HCT116 (cell line): ENCODE measurements at regions not wholly inside any gene's neighbourhood (a gene's known extent, or its start where the extent isn't known, plus 50 kb on each side); places are given as distances from the start of the nearest gene placed in this dataset.

Source experiments
- ATAC-seq: fragments of 200-7000 bp; cut with Tn5 transposase; 2 replicates; pipeline ENCODE4 v1.9.1; 2020; ENCODE audit warnings: mild to moderate bottlenecking, moderate library complexity
- BruUV-seq: library from RNA; stranded (reverse); fragments of 400-500 nt; replicated peaks from 2 replicates; lab custom pipeline; 2021; lab: Mats Ljungman, UMichigan
- CTCF ChIA-PET: fragments of 300-600 bp; sonication (Branson Sonifier 250); formaldehyde crosslinking; loops from one replicate; lab custom pipeline; 2021; ENCODE audit warnings: antibody characterized with exemption; lab: Charles Lee
- POLR2A ChIA-PET: fragments of 300-600, 350-600 bp; sonication (Branson Sonifier 250); formaldehyde crosslinking; loops from one replicate; lab custom pipeline; 2021; ENCODE audit warnings: antibody characterized with exemption; lab: Charles Lee
- RAD21 ChIA-PET, 2 experiments: fragments of 300-600 bp; sonication (Branson Sonifier 250); formaldehyde crosslinking; loops; one replicate each; lab custom pipeline; 2023; ENCODE audit warnings: low total read pairs in 2 of 2; ENCODE audit not compliant: uncharacterized antibody in 2 of 2, unreplicated experiment in 2 of 2, low non-redundant PET in 1 of 2; lab: Charles Lee
- DNase-seq: peaks from one replicate; pipeline ENCODE4 v3.0.0-alpha.2; 2010; ENCODE audit warnings: low read depth, low spot score
- H2AFZ ChIP-seq: fragments of 200-600 bp; shearing (Covaris generic), sonication (generic); 2 replicates; pipeline ENCODE4 v1.6.1; 2017; ENCODE audit warnings: low read depth, mixed run types, mixed read lengths, antibody characterized with exemption, low read length; ENCODE audit not compliant: poor library complexity, severe bottlenecking
- H3K27ac ChIP-seq: 2 replicates; pipeline ENCODE4 v1.5.1; 2012; ENCODE audit warnings: low read depth, low read length
- H3K27me3 ChIP-seq: fragments of 200-600 bp; sonication (generic); 2 replicates; pipeline ENCODE4 v1.6.1; 2016; ENCODE audit warnings: mixed run types, low read length, mixed read lengths; ENCODE audit not compliant: insufficient read depth
- H3K36me3 ChIP-seq, 2 experiments: fragments of 200-500 bp in 1 of 2; fragments of 200-600 bp in 1 of 2; sonication (Bioruptor generic) in 1 of 2; sonication (generic) in 1 of 2; 2 replicates each; pipeline versions ENCODE4 v1.5.1 to v1.6.1; 2014 to 2016; ENCODE audit warnings: low read length in 2 of 2, inconsistent platforms in 1 of 2, mixed read lengths in 1 of 2, mixed run types in 1 of 2; ENCODE audit not compliant: insufficient read depth in 2 of 2, control insufficient read depth in 1 of 2
- H3K4me1 ChIP-seq, 2 experiments: fragments of 200-600 bp in 1 of 2; sonication (generic) in 1 of 2; 2 replicates each; pipeline versions ENCODE4 v1.5.1 to v1.6.1; 2012 to 2017; ENCODE audit warnings: low read length in 2 of 2, inconsistent platforms in 1 of 2, mild to moderate bottlenecking in 1 of 2, mixed read lengths in 1 of 2, mixed run types in 1 of 2, moderate library complexity in 1 of 2; ENCODE audit not compliant: insufficient read depth in 2 of 2, control insufficient read depth in 1 of 2
- H3K4me2 ChIP-seq: fragments of 200-600 bp; sonication (generic); 2 replicates; pipeline ENCODE4 v1.6.1; 2017; ENCODE audit warnings: mixed run types, low read length, mixed read lengths
- H3K4me3 ChIP-seq, 2 experiments: fragments of 200-600 bp in 1 of 2; sonication (generic) in 1 of 2; replicated peaks in 1 of 2; 2 replicates each; pipeline ENCODE4 v1.5.1; 2011 to 2016; ENCODE audit warnings: low read length in 2 of 2, control low read depth in 1 of 2, low read depth in 1 of 2, mild to moderate bottlenecking in 1 of 2, mixed read lengths in 1 of 2, mixed run types in 1 of 2
- H3K79me2 ChIP-seq: fragments of 200-600 bp; sonication (generic); 2 replicates; pipeline ENCODE4 v1.6.1; 2017; ENCODE audit warnings: mild to moderate bottlenecking, mixed run types, low read length, moderate library complexity, mixed read lengths; ENCODE audit not compliant: insufficient read depth
- H3K9ac ChIP-seq: fragments of 200-600 bp; sonication (generic); 2 replicates; pipeline ENCODE4 v1.6.1; 2016; ENCODE audit warnings: low read length, mixed read lengths
- H3K9me2 ChIP-seq: fragments of 200-600 bp; sonication (generic), shearing (Covaris generic); 2 replicates; pipeline ENCODE4 v1.6.1; 2017; ENCODE audit warnings: mixed run types, mild to moderate bottlenecking, moderate library complexity; ENCODE audit not compliant: insufficient read depth
- H3K9me3 ChIP-seq, 2 experiments: fragments of 200-500 bp in 1 of 2; fragments of 200-600 bp in 1 of 2; sonication (Bioruptor generic) in 1 of 2; sonication (generic) in 1 of 2; 2 replicates each; pipeline ENCODE4 v1.6.1; 2014 to 2017; ENCODE audit warnings: low read length in 2 of 2, mixed read lengths in 2 of 2, inconsistent platforms in 1 of 2, low read depth in 1 of 2, mild to moderate bottlenecking in 1 of 2, mixed run types in 1 of 2, moderate library complexity in 1 of 2; ENCODE audit not compliant: control insufficient read depth in 1 of 2, insufficient read depth in 1 of 2
- H4K20me1 ChIP-seq: fragments of 200-600 bp; sonication (generic), shearing (Covaris generic); 2 replicates; pipeline ENCODE4 v1.6.1; 2017; ENCODE audit warnings: mixed run types, mild to moderate bottlenecking, moderate library complexity; ENCODE audit not compliant: insufficient read depth
- CEBPB ChIP-seq: IDR thresholded peaks from 2 replicates; pipeline ENCODE4 v1.6.1; 2012; ENCODE audit warnings: low read depth
- CTCF ChIP-seq, 3 experiments: fragments of 200-600 bp in 1 of 3; sonication (generic) in 1 of 3; IDR thresholded peaks in 2 of 3; conservative IDR thresholded peaks in 1 of 3; 2 replicates each; pipeline ENCODE4 v1.5.1; 2012 to 2017; ENCODE audit warnings: low read depth in 2 of 3, low read length in 2 of 3, antibody characterized with exemption in 1 of 3, borderline replicate concordance in 1 of 3, control low read depth in 1 of 3, mild to moderate bottlenecking in 1 of 3, mixed read lengths in 1 of 3, mixed run types in 1 of 3, moderate library complexity in 1 of 3; ENCODE audit not compliant: insufficient read depth in 1 of 3
- EGR1 ChIP-seq: IDR thresholded peaks from 2 replicates; pipeline ENCODE4 v1.6.1; 2012; ENCODE audit warnings: low read depth
- EZH2phosphoT487 ChIP-seq: fragments of 200-600 bp; IDR thresholded peaks from 2 replicates; pipeline ENCODE4 v1.6.1; 2018; ENCODE audit warnings: antibody characterized with exemption, borderline replicate concordance
- FOSL1 ChIP-seq: IDR thresholded peaks from 2 replicates; pipeline ENCODE4 v1.6.1; 2012; ENCODE audit warnings: low read depth
- JUND ChIP-seq: IDR thresholded peaks from 2 replicates; pipeline ENCODE4 v1.6.1; 2012
- POLR2A ChIP-seq: IDR thresholded peaks from 2 replicates; pipeline ENCODE4 v1.7.0; 2011; ENCODE audit warnings: borderline replicate concordance; ENCODE audit not compliant: insufficient read depth, insufficient read length; ENCODE audit errors: extremely low read depth
- intact Hi-C: fragments of 100-400 bp; cut with micrococcal nuclease; formaldehyde crosslinking; loops from 2 replicates; pipeline ENCODE4 v1.10.0; 2022

- H3K27me3 ChIP-seq = no peaks in the 10 kb centered on the region
- H2AFZ ChIP-seq = no peak overlapping the region
- CTCF ChIA-PET = no interaction called here
Observed at GRCh38 chr5:39500551-39501175, 75.9 kb upstream of the DAB2 start.

GRCh38 chr5:39498278-39498952, 73.6 kb upstream of the DAB2 start:
- intact Hi-C loops = no loop called here
- RAD21 ChIA-PET = no interaction called here
- Histone ChIP-seq H3K4me1 (no peaks in the 10 kb centered on the region), H3K9ac (no peak overlapping the region), H3K9me2 (no peaks in the 10 kb centered on the region), H3K9me3 (no peaks in the 10 kb centered on the region), H3K27ac (no peak overlapping the region), H3K79me2 (no peaks in the 10 kb centered on the region), H3K27me3 (no peaks in the 10 kb centered on the region), H3K36me3 (no peaks in the 10 kb centered on the region), H4K20me1 (no peaks in the 10 kb centered on the region), H3K4me3 (no peak overlapping the region), H2AFZ (no peak overlapping the region), H3K4me2 (no peak overlapping the region)
- CTCF ChIA-PET = no interaction called here
- POLR2A ChIA-PET = no interaction called here
- no peak for DNase-seq
- ATAC-seq = no peak
- BruUV-seq = no TSS peak
- TF ChIP-seq EZH2phosphoT487 (no peak), CTCF (IDR thresholded peaks at IDR 0.05 in 2 of 3, conservative IDR thresholded peaks at IDR 0.05 in 1 of 3; ENCODE audit: borderline replicate concordance in 1 of 3, insufficient read depth in 1 of 3, low read depth in 2 of 3, low read length in 2 of 3) (no peak), POLR2A (no peak), FOSL1 (no peak), EGR1 (no peak), CEBPB (no peak), JUND (no peak)

More at GRCh38 chr5:39500551-39501175, 75.9 kb upstream of the DAB2 start:
- H3K36me3 ChIP-seq = no peaks in the 10 kb centered on the region
- POLR2A ChIA-PET = no interaction called here
- H4K20me1 ChIP-seq = no peaks in the 10 kb centered on the region
- no peak overlapping the region for H3K9ac ChIP-seq
- H3K4me2 ChIP-seq = no peak overlapping the region
- intact Hi-C loops = no loop called here
- RAD21 ChIA-PET = no interaction called here
- H3K9me2 ChIP-seq = no peaks in the 10 kb centered on the region
- ATAC-seq (no peak), DNase-seq (no peak)
- no peaks in the 10 kb centered on the region for H3K9me3 ChIP-seq
- no peak overlapping the region for H3K4me3 ChIP-seq
- no TSS peak for BruUV-seq
- H3K4me1 ChIP-seq = no peaks in the 10 kb centered on the region
- H3K79me2 ChIP-seq = no peaks in the 10 kb centered on the region
- no peak overlapping the region for H3K27ac ChIP-seq
- TF ChIP-seq EGR1 = no peak
